GM10248 (cell line): ENCODE measurements at regions not wholly inside any gene's neighbourhood (a gene's known extent, or its start where the extent isn't known, plus 50 kb on each side); places are given as distances from the start of the nearest gene placed in this dataset.

Experiments
- CTCF ChIA-PET: fragments of 300-600 bp; sonication (Branson Sonifier 250); formaldehyde crosslinking; extraction: SDS; loops from one replicate; lab custom pipeline; 2021; ENCODE audit warnings: antibody characterized with exemption; lab: Yijun Ruan, JAX
- POLR2A ChIA-PET: fragments of 350-650 bp; sonication (Branson Sonifier 250); formaldehyde crosslinking; extraction: SDS; loops from one replicate; lab custom pipeline; 2020; ENCODE audit warnings: antibody characterized with exemption; lab: Yijun Ruan, JAX
- DNase-seq: peaks from one replicate; pipeline ENCODE4 v3.0.0; 2012; ENCODE audit errors: extremely low spot score
- CTCF ChIP-seq: IDR thresholded peaks from 2 replicates; pipeline ENCODE4 v1.5.1; 2012; ENCODE audit warnings: mild to moderate bottlenecking, low read depth; ENCODE audit errors: extremely low read depth, missing control alignments, control extremely low read depth

DNA sequence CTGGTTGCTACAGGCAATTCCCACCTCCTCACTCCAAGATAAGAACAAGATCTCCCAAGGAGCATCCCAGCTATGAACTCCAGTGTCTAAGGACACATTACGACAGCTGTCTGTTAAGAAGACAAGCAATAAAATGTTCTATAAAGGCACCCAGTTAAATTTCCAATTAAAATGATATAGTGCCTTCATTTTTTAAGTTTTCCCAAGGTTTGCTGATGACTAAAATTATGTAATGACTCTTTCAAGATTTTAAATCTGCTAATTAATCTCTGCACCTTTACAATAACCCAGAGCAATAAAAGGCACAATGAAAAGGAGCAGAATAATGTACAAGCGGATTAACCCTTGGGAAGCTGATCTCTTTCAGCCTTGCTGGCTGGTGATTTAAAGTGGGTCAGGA is 61.6 kb upstream of the REG3G start:
- DNase-seq: no peak
- TF ChIP-seq CTCF: no peak
- ChIA-PET CTCF (interaction anchor here (1.3 kb wide), 1 partner anchor 16 kb away, joined by 4 read pairs; no protein-coding TSS in a partner anchor), POLR2A (no interaction called here)

DNA sequence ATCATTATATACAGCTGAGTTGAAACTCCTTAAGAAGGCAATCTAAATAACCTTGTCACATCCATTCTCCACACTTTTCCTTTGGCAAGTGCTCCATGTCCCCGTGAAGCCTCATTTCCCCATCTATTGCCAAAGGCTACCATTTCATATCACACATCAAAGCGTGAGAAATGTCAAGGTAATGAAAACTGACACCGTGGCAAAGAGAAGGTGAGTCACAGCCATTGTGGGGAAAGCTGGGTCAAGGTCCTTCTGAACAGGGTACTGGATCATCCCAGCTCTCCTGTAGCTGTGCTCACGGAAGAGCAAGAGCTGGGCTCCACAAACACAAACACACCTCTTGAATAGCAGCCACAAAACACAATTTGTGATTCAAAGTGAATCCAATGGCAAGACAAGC is 58.2 kb upstream of the REG3G start:
- no peak for DNase-seq
- CTCF ChIA-PET: interaction anchor here (1.6 to 2.9 kb wide), 3 partner anchors 12 to 32 kb away, joined by 3 to 17 read pairs (median 4); no protein-coding TSS in a partner anchor
- POLR2A ChIA-PET: no interaction called here
- TF ChIP-seq CTCF: no peak

DNA sequence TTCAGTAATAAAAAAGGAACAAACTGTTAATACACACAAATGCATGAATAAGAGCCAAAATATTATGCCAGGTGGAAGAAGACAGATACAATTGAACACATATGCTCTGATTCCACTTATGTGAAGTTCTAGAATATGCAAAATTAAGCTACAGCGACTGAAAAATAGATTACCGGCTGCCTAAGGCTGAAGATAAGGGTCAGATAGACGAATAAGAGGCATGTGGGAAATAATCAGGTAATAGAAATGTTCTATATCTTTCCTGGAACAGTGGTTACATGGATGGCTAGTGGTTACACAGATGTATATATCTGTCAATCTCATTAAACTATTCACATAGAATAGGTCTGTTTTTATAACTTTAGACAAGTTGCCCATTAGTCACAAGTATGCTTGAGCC is 51.9 kb upstream of the REG3G start:
- no peak for TF ChIP-seq CTCF
- ChIA-PET CTCF (no interaction called here), POLR2A (no interaction called here)
- no peak for DNase-seq
